CD4-positive, alpha-beta T cell treated with Interleukin-6 for 4 hours (primary cell): ENCODE measurements at regions not wholly inside any gene's neighbourhood (a gene's known extent, or its start where the extent isn't known, plus 50 kb on each side); places are given as distances from the start of the nearest gene placed in this dataset.
"Not testable (repeated sequence)": the region's sequence is repeated elsewhere in the genome, so short reads cannot be mapped to it uniquely, and the experiment has no call there.

ENCODE experiments used
- DNase-seq: peaks from one replicate; pipeline ENCODE4 v3.0.0-alpha.2; 2020; ENCODE audit warnings: mixed read lengths

- no peak for DNase-seq
Measured at GRCh38 chr13:84823528-84823927, 941.3 kb upstream of the SLITRK1 start.

GRCh38 chr13:84821261-84821660 is 939.0 kb upstream of the SLITRK1 start:
- DNase-seq = no peak

- no peak for DNase-seq
Measured at GRCh38 chr13:84816567-84817105, 934.4 kb upstream of the SLITRK1 start.

GRCh38 chr13:84812789-84813188 is 930.5 kb upstream of the SLITRK1 start:
- DNase-seq = no peak

- no peak for DNase-seq
Measured at GRCh38 chr13:84812078-84812477, 929.8 kb upstream of the SLITRK1 start.

GRCh38 chr13:84810781-84811180 is 928.5 kb upstream of the SLITRK1 start:
- DNase-seq = no peak

GRCh38 chr13:84802073-84802472 is 919.8 kb upstream of the SLITRK1 start:
- DNase-seq = no peak

- DNase-seq = no peak
Measured at GRCh38 chr13:84784443-84785153, 902.3 kb upstream of the SLITRK1 start.

- no peak for DNase-seq
Measured at GRCh38 chr13:84777316-84777715, 895.0 kb upstream of the SLITRK1 start.

- no peak for DNase-seq
Measured at GRCh38 chr13:84776593-84776992, 894.3 kb upstream of the SLITRK1 start.

GRCh38 chr13:84775920-84776319 is 893.6 kb upstream of the SLITRK1 start:
- DNase-seq = not testable (repeated sequence)

GRCh38 chr13:84774111-84774510 is 891.8 kb upstream of the SLITRK1 start:
- DNase-seq = no peak

GRCh38 chr13:84760956-84761355 is 878.7 kb upstream of the SLITRK1 start:
- no peak for DNase-seq

GRCh38 chr13:84749126-84749525 is 866.9 kb upstream of the SLITRK1 start:
- no peak for DNase-seq

GRCh38 chr13:84745051-84745551 is 862.8 kb upstream of the SLITRK1 start:
- no peak for DNase-seq

- DNase-seq = no peak
Measured at GRCh38 chr13:84744203-84744602, 861.9 kb upstream of the SLITRK1 start.

GRCh38 chr13:84741253-84741652 is 859.0 kb upstream of the SLITRK1 start:
- DNase-seq = no peak

GRCh38 chr13:84739021-84739420 is 856.7 kb upstream of the SLITRK1 start:
- no peak for DNase-seq

- no peak for DNase-seq
Measured at GRCh38 chr13:84737661-84738060, 855.4 kb upstream of the SLITRK1 start.

- no peak for DNase-seq
Measured at GRCh38 chr13:84730376-84730775, 848.1 kb upstream of the SLITRK1 start.

GRCh38 chr13:84705982-84706710 is 823.9 kb upstream of the SLITRK1 start:
- DNase-seq = no peak

GRCh38 chr13:84702174-84702573 is 819.9 kb upstream of the SLITRK1 start:
- DNase-seq = no peak

- DNase-seq = not testable (repeated sequence)
Measured at GRCh38 chr13:84697591-84697990, 815.3 kb upstream of the SLITRK1 start.

GRCh38 chr13:84686973-84687372 is 804.7 kb upstream of the SLITRK1 start:
- DNase-seq = no peak
